ENCODE measurements at regions not wholly inside any gene's neighbourhood (a gene's known extent, or its start where the extent isn't known, plus 50 kb on each side); places are given as distances from the start of the nearest gene placed in this dataset.
"Not testable (repeated sequence)": the region's sequence is repeated elsewhere in the genome, so short reads cannot be mapped to it uniquely, and the experiment has no call there.

DNA sequence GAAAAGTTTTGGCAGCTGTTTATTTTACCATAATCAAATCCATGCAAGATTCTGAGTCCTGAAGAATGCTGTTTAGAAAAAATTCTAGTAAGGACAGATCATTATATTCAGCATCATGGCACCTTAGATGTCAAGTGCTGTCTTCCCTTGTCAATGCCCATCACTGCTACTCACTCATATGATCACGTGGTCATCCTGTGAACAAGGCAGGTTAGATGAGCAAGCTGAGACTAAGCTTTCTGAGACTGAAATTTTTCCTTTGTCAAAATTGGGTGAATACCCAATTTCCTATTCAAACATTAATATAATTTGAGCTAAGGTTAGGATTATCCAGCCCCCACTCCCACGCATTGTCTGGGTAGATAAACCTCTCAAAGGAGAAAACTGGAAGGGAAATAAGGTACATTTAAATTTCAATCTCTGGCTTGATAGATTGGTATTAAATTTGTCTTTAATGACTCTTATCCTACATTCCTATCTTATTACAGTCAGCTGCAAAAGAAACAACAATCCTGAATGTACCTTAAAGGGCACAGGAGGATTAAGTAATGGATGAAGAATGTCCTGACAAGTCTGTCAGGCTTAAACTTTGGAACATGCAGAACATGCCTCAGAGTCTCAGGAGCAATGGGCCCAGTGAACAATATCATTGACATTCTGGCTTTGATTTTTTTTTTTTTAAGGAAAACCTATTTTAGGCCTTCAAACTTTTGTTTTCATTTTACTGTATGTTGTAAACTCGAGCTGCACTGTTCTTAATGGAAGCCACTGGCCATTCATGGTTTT is 148.7 kb upstream of the RANBP3L start:
- no peak overlapping the region for H3K27ac ChIP-seq (ENCODE audit: low read length)
- H3K9me3 ChIP-seq (ENCODE audit: control insufficient read depth in 1 of 2, low read length in 2 of 2): no peaks in the 10 kb centered on the region
- H3K27me3 ChIP-seq (ENCODE audit: low read depth, low read length): no peaks in the 10 kb centered on the region

DNA sequence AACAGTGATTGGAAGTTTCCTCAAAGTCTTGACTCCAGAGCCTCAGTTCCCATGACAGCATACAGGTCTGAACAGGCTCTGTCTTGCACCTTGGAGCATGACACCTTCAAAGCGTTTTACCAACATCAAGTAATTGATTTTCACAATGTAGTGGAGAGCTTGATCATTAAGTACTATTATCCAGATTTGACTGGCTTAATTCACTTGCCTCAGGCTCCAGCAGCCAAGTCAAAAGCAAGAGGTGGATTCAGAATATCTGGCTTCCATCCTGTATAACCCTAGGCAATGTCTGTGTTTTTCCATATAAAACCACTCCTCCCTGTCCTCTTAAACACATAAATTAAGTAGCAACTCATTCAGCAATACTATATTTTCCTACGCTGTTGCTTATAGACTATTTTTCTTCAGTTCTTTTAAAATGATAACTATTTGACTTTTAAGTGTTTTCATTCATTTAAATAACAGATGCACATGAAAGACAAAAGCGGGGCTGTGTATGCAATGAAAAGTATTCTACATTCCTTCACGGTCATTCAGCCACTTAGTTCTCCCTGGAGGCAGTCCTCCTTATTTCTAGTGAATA is 150.8 kb upstream of the RANBP3L start:
- H3K9me3 ChIP-seq (ENCODE audit: control insufficient read depth in 1 of 2, low read length in 2 of 2): no peaks in the 10 kb centered on the region
- H3K4me1 ChIP-seq (ENCODE audit: control insufficient read depth in 1 of 2, insufficient read depth in 2 of 2, low read length in 2 of 2): no peaks in the 10 kb centered on the region
- no peaks in the 10 kb centered on the region for H3K36me3 ChIP-seq (ENCODE audit: control insufficient read depth in 1 of 2, insufficient read depth in 2 of 2, low read length in 2 of 2)
- no peaks in the 10 kb centered on the region for H3K27me3 ChIP-seq (ENCODE audit: low read depth, low read length)
- H3K4me3 ChIP-seq (ENCODE audit: low read depth in 1 of 2, low read length in 2 of 2): no peak overlapping the region
- no peak overlapping the region for H3K27ac ChIP-seq (ENCODE audit: low read length)

More for the DNA sequence above, 148.7 kb upstream of the RANBP3L start:
- Histone ChIP-seq H3K4me1 (ENCODE audit: control insufficient read depth in 1 of 2, insufficient read depth in 2 of 2, low read length in 2 of 2) (no peaks in the 10 kb centered on the region), H3K4me3 (ENCODE audit: low read depth in 1 of 2, low read length in 2 of 2) (no peak overlapping the region), H3K36me3 (ENCODE audit: control insufficient read depth in 1 of 2, insufficient read depth in 2 of 2, low read length in 2 of 2) (no peaks in the 10 kb centered on the region)

DNA sequence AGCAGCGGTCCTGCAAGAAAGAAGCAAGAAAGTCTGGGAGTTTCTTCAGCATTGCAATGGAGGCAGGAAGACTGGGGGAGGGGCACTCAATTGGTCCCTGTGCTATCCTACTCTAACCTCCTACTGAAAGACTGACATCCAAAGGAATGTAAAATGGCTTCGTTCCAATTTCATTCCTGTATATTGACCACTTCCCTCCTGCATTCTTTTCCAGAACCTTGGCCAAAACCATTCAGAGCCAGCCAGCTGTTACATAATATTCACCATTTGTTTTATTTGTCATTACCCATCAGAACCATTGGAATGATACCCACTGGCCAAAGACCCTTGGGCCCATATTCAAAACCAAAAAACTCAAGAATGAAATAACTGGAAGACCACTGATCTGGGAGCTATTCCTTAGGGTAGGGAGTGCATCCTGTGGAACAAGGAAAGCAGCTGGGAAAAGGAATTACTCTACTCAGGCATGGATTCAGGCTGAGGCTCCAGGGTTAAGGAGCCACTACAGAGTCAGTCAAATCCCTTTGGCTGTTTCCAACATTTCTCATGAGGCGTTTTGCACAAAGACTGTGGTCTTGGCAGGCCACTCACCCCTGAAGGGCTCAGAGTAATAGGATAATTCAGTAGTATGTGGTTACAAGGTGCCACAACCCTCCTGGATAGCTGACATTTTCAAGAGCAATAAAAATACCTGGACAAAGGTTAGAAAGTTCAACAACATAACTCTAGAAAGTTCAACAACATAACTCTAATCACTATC is 148.7 kb upstream of the SLC1A3 start:
- no peaks in the 10 kb centered on the region for H3K27me3 ChIP-seq (ENCODE audit: low read depth, low read length)
- H3K9me3 ChIP-seq (ENCODE audit: control insufficient read depth in 1 of 2, low read length in 2 of 2): no peaks in the 10 kb centered on the region
- H3K4me1 ChIP-seq (ENCODE audit: control insufficient read depth in 1 of 2, insufficient read depth in 2 of 2, low read length in 2 of 2): no peaks in the 10 kb centered on the region
- H3K27ac ChIP-seq (ENCODE audit: low read length): no peak overlapping the region
- no peaks in the 10 kb centered on the region for H3K36me3 ChIP-seq (ENCODE audit: control insufficient read depth in 1 of 2, insufficient read depth in 2 of 2, low read length in 2 of 2)
- no peak overlapping the region for H3K4me3 ChIP-seq (ENCODE audit: low read depth in 1 of 2, low read length in 2 of 2)

DNA sequence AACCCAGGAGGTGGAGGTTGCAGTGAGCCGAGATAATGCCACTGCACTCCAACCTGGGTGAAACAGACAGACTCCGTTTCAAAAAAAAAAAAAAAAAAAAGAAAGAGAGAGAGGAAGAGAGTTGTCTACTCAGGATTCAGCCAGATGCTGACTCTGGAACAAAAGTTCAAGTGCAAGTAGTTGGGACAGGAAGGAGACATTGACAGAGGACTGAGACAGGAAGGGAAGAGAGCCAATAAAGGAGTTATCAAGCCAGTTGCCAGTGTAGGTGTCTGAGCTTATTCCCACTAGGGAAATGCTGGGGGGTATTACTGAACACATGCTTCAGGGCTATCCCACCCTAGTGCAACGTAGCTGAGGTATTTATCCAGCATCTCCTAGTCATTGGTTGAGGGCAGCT is 147.7 kb upstream of the SLC1A3 start:
- H3K27ac ChIP-seq (ENCODE audit: low read length): no peak overlapping the region
- H3K4me1 ChIP-seq (ENCODE audit: control insufficient read depth in 1 of 2, insufficient read depth in 2 of 2, low read length in 2 of 2): no peaks in the 10 kb centered on the region
- H3K4me3 ChIP-seq (ENCODE audit: low read depth in 1 of 2, low read length in 2 of 2): no peak overlapping the region
- no peaks in the 10 kb centered on the region for H3K27me3 ChIP-seq (ENCODE audit: low read depth, low read length)
- H3K36me3 ChIP-seq (ENCODE audit: control insufficient read depth in 1 of 2, insufficient read depth in 2 of 2, low read length in 2 of 2): no peaks in the 10 kb centered on the region
- no peaks in the 10 kb centered on the region for H3K9me3 ChIP-seq (ENCODE audit: control insufficient read depth in 1 of 2, low read length in 2 of 2)

DNA sequence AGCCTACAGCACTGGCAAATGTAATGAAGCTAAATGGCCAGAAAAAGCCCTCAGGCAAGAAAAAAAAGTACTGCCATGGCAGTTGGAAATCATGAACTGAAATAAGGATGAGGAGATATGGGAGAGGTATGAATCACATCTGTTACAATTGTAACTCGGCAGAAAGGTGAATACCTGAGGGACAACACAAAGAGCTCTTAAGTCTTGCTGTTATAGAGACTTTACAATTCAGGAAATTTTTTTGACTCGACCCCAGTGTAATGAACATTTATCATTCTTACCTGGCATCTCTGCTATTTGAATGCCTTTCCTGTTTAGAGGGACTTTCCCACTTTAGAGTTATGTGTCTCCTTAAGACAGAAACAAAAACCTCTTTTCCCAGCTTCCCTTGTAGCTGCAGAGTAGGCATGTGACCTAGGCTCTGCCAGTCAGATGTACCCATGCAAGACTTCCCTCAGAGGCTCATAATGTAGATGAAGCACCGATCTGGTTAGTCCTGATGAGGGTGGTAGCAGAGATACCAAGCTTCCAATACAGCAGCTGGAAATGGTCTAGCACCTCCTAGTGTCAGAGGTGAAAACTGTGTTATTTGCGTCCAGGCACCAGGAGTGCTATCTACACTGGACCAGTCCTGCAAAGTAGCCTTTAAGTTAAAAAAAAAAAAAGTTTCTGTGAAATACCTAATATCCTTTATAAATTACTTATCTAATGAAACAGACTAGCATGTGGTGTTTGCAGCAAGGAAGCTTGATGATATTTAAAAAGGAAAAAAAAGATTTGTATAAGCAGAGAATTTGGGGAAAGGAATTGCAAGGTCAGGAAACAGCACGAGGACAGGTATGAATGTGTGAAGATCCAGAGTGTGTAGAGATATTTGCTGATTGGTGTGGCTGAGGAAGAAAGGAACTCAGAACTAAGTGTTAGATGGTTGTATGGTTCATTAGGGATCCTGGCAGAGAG is 146.9 kb upstream of the SLC1A3 start:
- Histone ChIP-seq H3K4me3 (ENCODE audit: low read depth in 1 of 2, low read length in 2 of 2) (no peak overlapping the region), H3K9me3 (ENCODE audit: control insufficient read depth in 1 of 2, low read length in 2 of 2) (no peaks in the 10 kb centered on the region), H3K4me1 (ENCODE audit: control insufficient read depth in 1 of 2, insufficient read depth in 2 of 2, low read length in 2 of 2) (no peaks in the 10 kb centered on the region), H3K36me3 (ENCODE audit: control insufficient read depth in 1 of 2, insufficient read depth in 2 of 2, low read length in 2 of 2) (no peaks in the 10 kb centered on the region), H3K27ac (ENCODE audit: low read length) (no peak overlapping the region), H3K27me3 (ENCODE audit: low read depth, low read length) (no peaks in the 10 kb centered on the region)

DNA sequence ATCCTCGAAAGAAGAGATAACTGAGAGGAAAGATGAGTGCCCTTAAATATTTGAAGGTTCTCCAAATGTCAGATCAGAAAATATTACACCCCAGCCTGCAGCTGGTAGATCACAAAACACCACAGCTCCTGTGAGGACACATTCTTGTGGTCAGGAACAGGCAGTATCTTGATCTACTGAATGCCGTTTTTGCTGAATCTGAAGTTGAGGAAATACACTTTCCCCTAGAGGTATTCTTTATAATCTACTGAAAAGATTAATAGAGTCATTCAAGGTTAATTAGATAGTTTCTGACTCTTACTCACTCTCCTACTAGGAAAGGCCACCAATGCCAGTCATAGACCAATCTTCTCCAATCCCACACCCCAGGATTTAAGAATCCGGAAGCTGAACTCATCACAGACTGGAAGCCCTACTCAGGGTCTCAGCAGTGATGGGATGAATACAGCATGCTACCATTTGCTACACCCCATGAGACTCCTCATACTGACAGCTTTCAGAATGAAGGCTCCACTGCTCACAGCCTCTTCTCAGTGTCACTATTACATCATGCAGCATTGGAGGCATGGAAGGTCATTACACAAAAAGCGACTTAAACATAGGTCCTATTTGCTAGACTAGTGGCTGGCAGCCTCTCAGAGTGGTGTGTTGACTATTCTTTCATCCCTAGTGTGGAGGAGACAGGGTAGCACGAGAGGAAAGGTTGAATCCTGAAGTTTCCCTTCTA is 143.9 kb upstream of the SLC1A3 start:
- H3K4me1 ChIP-seq (ENCODE audit: control insufficient read depth in 1 of 2, insufficient read depth in 2 of 2, low read length in 2 of 2): no peaks in the 10 kb centered on the region
- H3K36me3 ChIP-seq (ENCODE audit: control insufficient read depth in 1 of 2, insufficient read depth in 2 of 2, low read length in 2 of 2): no peaks in the 10 kb centered on the region
- no peak overlapping the region for H3K27ac ChIP-seq (ENCODE audit: low read length)
- no peak overlapping the region for H3K4me3 ChIP-seq (ENCODE audit: low read depth in 1 of 2, low read length in 2 of 2)
- H3K9me3 ChIP-seq (ENCODE audit: control insufficient read depth in 1 of 2, low read length in 2 of 2): no peaks in the 10 kb centered on the region
- H3K27me3 ChIP-seq (ENCODE audit: low read depth, low read length): no peaks in the 10 kb centered on the region

DNA sequence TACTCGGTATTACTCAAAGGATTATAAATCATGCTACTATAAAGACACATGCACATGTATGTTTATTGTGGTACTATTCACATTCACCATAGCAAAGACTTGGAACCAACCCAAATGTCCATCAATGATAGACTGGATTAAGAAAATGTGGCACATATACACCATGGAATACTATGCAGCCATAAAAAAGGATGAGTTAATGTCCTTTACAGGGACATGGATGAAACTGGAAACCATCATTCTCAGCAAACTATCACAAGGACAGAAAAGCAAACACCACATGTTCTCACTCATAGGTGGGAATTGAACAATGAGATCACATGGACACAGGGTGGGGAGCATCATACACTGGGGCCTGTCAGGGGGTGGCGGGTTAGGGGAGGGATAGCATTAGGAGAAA is 130.5 kb upstream of the SLC1A3 start:
- not testable (repeated sequence) for H3K4me3 ChIP-seq (ENCODE audit: low read depth in 1 of 2, low read length in 2 of 2)

DNA sequence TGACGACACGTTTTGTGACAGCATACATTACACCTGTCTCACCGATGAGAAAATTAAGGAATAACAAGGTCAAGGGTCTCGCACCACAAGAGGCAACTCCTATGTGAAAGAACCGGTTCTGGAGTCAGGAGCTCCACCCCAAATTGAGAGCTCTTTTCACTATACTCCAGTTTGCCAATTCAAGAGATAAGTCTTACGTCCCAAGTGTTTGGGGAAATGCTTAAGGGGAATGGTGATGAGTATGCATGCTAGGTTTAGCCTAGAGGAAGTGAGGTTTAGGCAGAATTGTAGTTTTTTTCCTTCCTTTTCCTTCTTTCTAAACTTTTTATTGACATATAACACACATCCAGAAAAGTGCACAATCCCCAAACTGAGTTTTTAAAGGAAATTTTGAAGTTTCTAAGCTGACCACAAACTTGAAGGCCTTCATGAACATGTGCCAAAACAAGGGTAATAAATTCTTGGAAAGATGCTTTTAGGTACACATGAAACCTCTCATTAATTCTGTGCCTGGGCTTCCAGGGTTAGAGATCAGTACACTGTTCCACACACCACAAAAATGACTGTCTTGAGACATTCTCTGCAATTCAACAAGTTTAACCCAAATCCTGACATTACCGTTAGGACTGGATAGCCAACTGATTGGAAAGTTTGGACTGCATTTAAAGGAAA is 127.6 kb upstream of the SLC1A3 start:
- Histone ChIP-seq H3K27me3 (ENCODE audit: low read depth, low read length) (no peaks in the 10 kb centered on the region), H3K36me3 (ENCODE audit: control insufficient read depth in 1 of 2, insufficient read depth in 2 of 2, low read length in 2 of 2) (no peaks in the 10 kb centered on the region), H3K9me3 (ENCODE audit: control insufficient read depth in 1 of 2, low read length in 2 of 2) (no peaks in the 10 kb centered on the region), H3K4me3 (ENCODE audit: low read depth in 1 of 2, low read length in 2 of 2) (no peak overlapping the region), H3K4me1 (ENCODE audit: control insufficient read depth in 1 of 2, insufficient read depth in 2 of 2, low read length in 2 of 2) (no peaks in the 10 kb centered on the region), H3K27ac (ENCODE audit: low read length) (no peak overlapping the region)

More for the DNA sequence above, 130.5 kb upstream of the SLC1A3 start:
- not testable (repeated sequence) for H3K27me3 ChIP-seq (ENCODE audit: low read depth, low read length); H3K36me3 ChIP-seq (ENCODE audit: control insufficient read depth in 1 of 2, insufficient read depth in 2 of 2, low read length in 2 of 2); H3K4me1 ChIP-seq (ENCODE audit: control insufficient read depth in 1 of 2, insufficient read depth in 2 of 2, low read length in 2 of 2); H3K9me3 ChIP-seq (ENCODE audit: control insufficient read depth in 1 of 2, low read length in 2 of 2); H3K27ac ChIP-seq (ENCODE audit: low read length)

DNA sequence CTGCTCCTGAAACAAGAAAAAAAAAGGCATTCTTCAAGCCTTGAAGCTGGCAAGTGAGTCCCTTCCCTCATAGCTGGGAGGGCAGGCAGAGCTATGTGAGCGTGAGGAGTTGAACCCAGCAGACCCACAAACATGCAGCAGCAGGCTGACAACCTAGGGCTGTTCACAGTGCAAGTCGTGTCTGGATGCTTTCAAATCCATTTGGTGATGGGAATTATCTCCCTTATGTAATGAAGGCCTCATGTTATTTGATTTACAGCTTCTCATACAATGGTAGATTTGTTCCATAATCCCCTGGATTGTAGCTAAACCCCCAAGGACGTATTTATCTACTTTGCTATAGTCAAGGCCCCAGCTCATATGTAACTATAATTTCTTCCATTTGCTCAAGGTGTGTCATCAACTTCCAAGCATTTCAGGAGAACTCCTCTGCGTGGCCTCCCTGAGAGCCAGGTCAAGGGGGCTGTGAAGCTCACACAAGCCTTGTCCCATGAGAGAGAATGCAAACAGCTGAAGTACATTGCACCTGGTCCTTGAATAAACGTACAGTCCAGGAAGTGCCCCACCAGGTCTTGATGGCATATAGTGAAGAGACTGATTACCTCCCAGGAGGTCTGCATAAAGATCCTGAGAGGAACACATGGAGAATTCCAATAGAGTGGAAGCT is 124.8 kb upstream of the SLC1A3 start:
- H3K27ac ChIP-seq (ENCODE audit: low read length): no peak overlapping the region
- H3K36me3 ChIP-seq (ENCODE audit: control insufficient read depth in 1 of 2, insufficient read depth in 2 of 2, low read length in 2 of 2): no peaks in the 10 kb centered on the region
- no peaks in the 10 kb centered on the region for H3K9me3 ChIP-seq (ENCODE audit: control insufficient read depth in 1 of 2, low read length in 2 of 2)
- no peaks in the 10 kb centered on the region for H3K4me1 ChIP-seq (ENCODE audit: control insufficient read depth in 1 of 2, insufficient read depth in 2 of 2, low read length in 2 of 2)
- H3K4me3 ChIP-seq (ENCODE audit: low read depth in 1 of 2, low read length in 2 of 2): no peak overlapping the region
- no peaks in the 10 kb centered on the region for H3K27me3 ChIP-seq (ENCODE audit: low read depth, low read length)

DNA sequence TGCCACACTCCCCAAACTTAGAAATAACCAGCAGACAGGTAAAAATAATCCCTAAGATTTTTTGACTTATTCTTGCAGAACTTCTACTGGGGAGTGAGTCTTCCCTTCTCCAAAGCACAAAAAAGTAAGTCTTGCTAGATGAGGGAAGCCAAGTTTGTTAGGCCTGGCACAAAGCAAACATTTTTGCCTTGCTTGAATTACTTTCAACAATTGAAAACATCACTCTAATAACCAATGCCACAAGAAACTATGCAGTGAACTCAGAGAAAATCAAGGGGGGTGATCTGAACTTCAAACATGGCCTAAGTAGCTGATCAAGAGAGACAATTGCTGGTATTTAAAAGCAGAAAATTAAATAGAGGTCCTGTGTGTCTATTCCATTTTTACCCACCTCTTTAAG is 123.6 kb upstream of the SLC1A3 start:
- H3K36me3 ChIP-seq (ENCODE audit: control insufficient read depth in 1 of 2, insufficient read depth in 2 of 2, low read length in 2 of 2): no peaks in the 10 kb centered on the region
- H3K27ac ChIP-seq (ENCODE audit: low read length): no peak overlapping the region
- H3K4me1 ChIP-seq (ENCODE audit: control insufficient read depth in 1 of 2, insufficient read depth in 2 of 2, low read length in 2 of 2): no peaks in the 10 kb centered on the region
- H3K4me3 ChIP-seq (ENCODE audit: low read depth in 1 of 2, low read length in 2 of 2): no peak overlapping the region
- H3K9me3 ChIP-seq (ENCODE audit: control insufficient read depth in 1 of 2, low read length in 2 of 2): no peaks in the 10 kb centered on the region
- no peaks in the 10 kb centered on the region for H3K27me3 ChIP-seq (ENCODE audit: low read depth, low read length)

All from muscle layer of duodenum (tissue), 2 donors.